ENCODE measurements at regions not wholly inside any gene's neighbourhood (a gene's known extent, or its start where the extent isn't known, plus 50 kb on each side); places are given as distances from the start of the nearest gene placed in this dataset.

DNA sequence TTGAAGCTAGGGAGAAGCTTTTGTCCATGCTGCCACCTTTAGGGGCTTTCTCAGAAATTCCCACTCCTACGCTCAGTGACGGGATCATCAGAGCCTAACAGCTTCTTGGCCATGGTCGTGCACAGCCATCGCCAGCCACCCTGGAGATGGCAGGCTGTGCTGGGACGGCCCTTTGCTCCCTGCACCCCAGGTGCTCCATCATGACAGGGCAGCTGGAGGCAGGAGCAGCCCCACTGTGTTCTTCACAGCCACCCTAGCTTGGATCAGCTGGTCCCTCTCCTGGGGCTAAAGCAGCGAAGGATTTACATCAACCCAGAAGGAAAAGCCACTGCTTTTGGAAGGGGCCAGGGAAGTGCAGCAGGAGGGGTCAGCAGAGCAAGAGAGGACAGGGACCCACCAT lies 235.9 kb downstream of the LY86 start:
- Histone ChIP-seq H3K27me3 (ENCODE audit: control insufficient read depth in 3 of 3, insufficient read depth in 3 of 3, low read length in 2 of 3) (no peaks in the 10 kb centered on the region), H3K9ac (ENCODE audit: insufficient read depth in 1 of 2, low read length in 2 of 2) (no peak overlapping the region), H3K36me3 (ENCODE audit: control insufficient read depth in 4 of 4, insufficient read depth in 4 of 4, low read length in 4 of 4) (no peaks in the 10 kb centered on the region), H3K27ac (ENCODE audit: low read depth in 1 of 2, low read length in 1 of 2) (no peak overlapping the region), H3K4me1 (ENCODE audit: control insufficient read depth in 5 of 5, insufficient read depth in 5 of 5, low read length in 5 of 5) (peaks cover 0 to 10% (median 0%) of the 10 kb centered on the region in 5 donors), H3K9me3 (ENCODE audit: control insufficient read depth in 4 of 4, insufficient read depth in 3 of 4, low read length in 3 of 4) (no peaks in the 10 kb centered on the region), H3K4me3 (no peak overlapping the region)
- 87 to 88% methylated on average over 6 of the region's 6 CpGs for WGBS, 2 donors
- no peak for ATAC-seq (ENCODE audit: insufficient read depth, low FRiP score)
- TF ChIP-seq, protein P1, sequence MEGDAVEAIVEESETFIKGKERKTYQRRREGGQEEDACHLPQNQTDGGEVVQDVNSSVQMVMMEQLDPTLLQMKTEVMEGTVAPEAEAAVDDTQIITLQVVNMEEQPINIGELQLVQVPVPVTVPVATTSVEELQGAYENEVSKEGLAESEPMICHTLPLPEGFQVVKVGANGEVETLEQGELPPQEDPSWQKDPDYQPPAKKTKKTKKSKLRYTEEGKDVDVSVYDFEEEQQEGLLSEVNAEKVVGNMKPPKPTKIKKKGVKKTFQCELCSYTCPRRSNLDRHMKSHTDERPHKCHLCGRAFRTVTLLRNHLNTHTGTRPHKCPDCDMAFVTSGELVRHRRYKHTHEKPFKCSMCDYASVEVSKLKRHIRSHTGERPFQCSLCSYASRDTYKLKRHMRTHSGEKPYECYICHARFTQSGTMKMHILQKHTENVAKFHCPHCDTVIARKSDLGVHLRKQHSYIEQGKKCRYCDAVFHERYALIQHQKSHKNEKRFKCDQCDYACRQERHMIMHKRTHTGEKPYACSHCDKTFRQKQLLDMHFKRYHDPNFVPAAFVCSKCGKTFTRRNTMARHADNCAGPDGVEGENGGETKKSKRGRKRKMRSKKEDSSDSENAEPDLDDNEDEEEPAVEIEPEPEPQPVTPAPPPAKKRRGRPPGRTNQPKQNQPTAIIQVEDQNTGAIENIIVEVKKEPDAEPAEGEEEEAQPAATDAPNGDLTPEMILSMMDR (IDR thresholded peaks at IDR 0.05; ENCODE audit: control extremely low read depth, extremely low read depth) = no peak
- no peak for DNase-seq

- ATAC-seq (ENCODE audit: insufficient read depth, low FRiP score) = no peak
- peaks cover 0 to 10% (median 0%) of the 10 kb centered on the region in 5 donors for H3K4me1 ChIP-seq (ENCODE audit: control insufficient read depth in 5 of 5, insufficient read depth in 5 of 5, low read length in 5 of 5)
- no peaks in the 10 kb centered on the region for H3K9me3 ChIP-seq (ENCODE audit: control insufficient read depth in 4 of 4, insufficient read depth in 3 of 4, low read length in 3 of 4)
- TF ChIP-seq, protein P1 (IDR thresholded peaks at IDR 0.05; ENCODE audit: control extremely low read depth, extremely low read depth) = no peak
- no peak for DNase-seq
- H3K4me3 ChIP-seq = no peak overlapping the region
- H3K36me3 ChIP-seq (ENCODE audit: control insufficient read depth in 4 of 4, insufficient read depth in 4 of 4, low read length in 4 of 4) = no peaks in the 10 kb centered on the region
- no peaks in the 10 kb centered on the region for H3K27me3 ChIP-seq (ENCODE audit: control insufficient read depth in 3 of 3, insufficient read depth in 3 of 3, low read length in 2 of 3)
- H3K27ac ChIP-seq (ENCODE audit: low read depth in 1 of 2, low read length in 1 of 2) = no peak overlapping the region
- no peak overlapping the region for H3K9ac ChIP-seq (ENCODE audit: insufficient read depth in 1 of 2, low read length in 2 of 2)
- WGBS, 2 donors = 75 to 89% methylated on average over 11 of the region's 11 CpGs
Observed at GRCh38 chr6:6825193-6825784, 236.8 kb downstream of the LY86 start.

GRCh38 chr6:6826095-6826901 lies 237.8 kb downstream of the LY86 start:
- DNase-seq (peak in 2 of 3 donors; percentile 40 to 54), ATAC-seq (ENCODE audit: insufficient read depth, low FRiP score) (peak; percentile 79)

More at GRCh38 chr6:6826095-6826901, 237.8 kb downstream of the LY86 start:
- no peaks in the 10 kb centered on the region for H3K9me3 ChIP-seq (ENCODE audit: control insufficient read depth in 4 of 4, insufficient read depth in 3 of 4, low read length in 3 of 4)
- H3K36me3 ChIP-seq (ENCODE audit: control insufficient read depth in 4 of 4, insufficient read depth in 4 of 4, low read length in 4 of 4) = no peaks in the 10 kb centered on the region
- no peak overlapping the region for H3K9ac ChIP-seq (ENCODE audit: insufficient read depth in 1 of 2, low read length in 2 of 2)
- H3K27ac ChIP-seq (ENCODE audit: low read depth in 1 of 2, low read length in 1 of 2) = peak overlapping the region; percentile 77 to 78
- no peak overlapping the region for H3K4me3 ChIP-seq
- no peaks in the 10 kb centered on the region for H3K27me3 ChIP-seq (ENCODE audit: control insufficient read depth in 3 of 3, insufficient read depth in 3 of 3, low read length in 2 of 3)
- H3K4me1 ChIP-seq (ENCODE audit: control insufficient read depth in 5 of 5, insufficient read depth in 5 of 5, low read length in 5 of 5) = peaks cover 0 to 10% (median 0%) of the 10 kb centered on the region in 5 donors
- WGBS, 2 donors = 39% methylated on average over 16 of the region's 16 CpGs
- TF ChIP-seq, protein P1 (IDR thresholded peaks at IDR 0.05; ENCODE audit: control extremely low read depth, extremely low read depth) = no peak

Measured in lung (tissue), 11 donors.